HepG2 (cell line): ENCODE measurements at regions not wholly inside any gene's neighbourhood (a gene's known extent, or its start where the extent isn't known, plus 50 kb on each side); places are given as distances from the start of the nearest gene placed in this dataset.

Experiments
- ATAC-seq: fragments of 200-7000 bp; cut with Tn5 transposase; 3 replicates; pipeline ENCODE4 v1.9.1; 2020; ENCODE audit warnings: mild to moderate bottlenecking, moderate library complexity
- BruUV-seq: library from RNA; stranded (reverse); fragments of 400-500 nt; replicated peaks from 2 replicates; lab custom pipeline; 2021; lab: Mats Ljungman, UMichigan
- CTCF ChIA-PET: fragments of 300-600 bp; formaldehyde crosslinking; extraction: SDS; loops from one replicate; lab custom pipeline; 2021; ENCODE audit warnings: low total read pairs, inconsistent platforms, low intra/inter-chr PET ratio; lab: Yijun Ruan, JAX
- POLR2A ChIA-PET: fragments of 350-600 bp; sonication (Branson Sonifier 250); formaldehyde crosslinking; loops from one replicate; lab custom pipeline; 2020; ENCODE audit warnings: antibody characterized with exemption, inconsistent platforms; lab: Yijun Ruan, JAX
- DNase-seq: peaks from one replicate; pipeline ENCODE4 v3.0.0-alpha.2; 2015; ENCODE audit warnings: low spot score
- FAIRE-seq: peaks from 3 replicates; lab custom pipeline; 2011; peaks lifted over from hg19 to GRCh38; lab: Jason Lieb, UNC
- H2AFZ ChIP-seq: one replicate; pipeline ENCODE4 v1.6.1; 2011; ENCODE audit warnings: low read length, inconsistent platforms
- H3K27ac ChIP-seq: fragments of 300-600 bp; 3 replicates; pipeline ENCODE4 v1.8.0; 2011; ENCODE audit warnings: mixed run types, mild to moderate bottlenecking, mixed read lengths, low read length, inconsistent platforms; ENCODE audit not compliant: insufficient read depth; ENCODE audit errors: extremely low read length
- H3K27me3 ChIP-seq, 2 experiments: fragments of 200-600 bp in 1 of 2; 2 replicates in 1 of 2; 3 replicates in 1 of 2; pipeline versions ENCODE4 v1.6.0 to v1.8.0; 2011; ENCODE audit warnings: low read length in 2 of 2, mild to moderate bottlenecking in 2 of 2, moderate library complexity in 2 of 2, inconsistent platforms in 1 of 2; ENCODE audit not compliant: insufficient read depth in 2 of 2, control insufficient read depth in 1 of 2
- H3K36me3 ChIP-seq, 2 experiments: fragments of 200-600 bp in 1 of 2; replicated peaks in 1 of 2; 2 replicates in 1 of 2; 3 replicates in 1 of 2; pipeline versions ENCODE4 v1.5.1 to v1.8.0; 2011; ENCODE audit warnings: low read length in 2 of 2, inconsistent platforms in 1 of 2; ENCODE audit not compliant: insufficient read depth in 2 of 2, control insufficient read depth in 1 of 2
- H3K4me1 ChIP-seq: 2 replicates; pipeline ENCODE4 v1.5.1; 2012; ENCODE audit warnings: low read length, inconsistent platforms; ENCODE audit not compliant: insufficient read depth
- H3K4me2 ChIP-seq: 2 replicates; pipeline ENCODE4 v1.6.0; 2011; ENCODE audit warnings: low read depth, low read length, inconsistent platforms
- H3K4me3 ChIP-seq, 3 experiments: fragments of 200-600 bp in 1 of 3; sonication (generic), shearing (Covaris generic) in 1 of 3; replicated peaks in 1 of 3; 2 replicates each; pipeline ENCODE4 v1.5.1; 2011 to 2016; ENCODE audit warnings: low read length in 3 of 3, inconsistent platforms in 2 of 3, low read depth in 2 of 3, mild to moderate bottlenecking in 2 of 3, control low read depth in 1 of 3, mixed read lengths in 1 of 3; ENCODE audit not compliant: insufficient read depth in 1 of 3
- H3K79me2 ChIP-seq: one replicate; pipeline ENCODE4 v1.6.1; 2011; ENCODE audit warnings: low read length, inconsistent platforms; ENCODE audit not compliant: insufficient read depth
- H3K9ac ChIP-seq: 2 replicates; pipeline ENCODE4 v1.6.0; 2011; ENCODE audit warnings: mild to moderate bottlenecking, low read depth, low read length, inconsistent platforms; ENCODE audit not compliant: insufficient read depth
- H3K9me3 ChIP-seq: 2 replicates; pipeline ENCODE4 v1.5.1; 2012; ENCODE audit warnings: mild to moderate bottlenecking, low read length
- H4K20me1 ChIP-seq: 2 replicates; pipeline ENCODE4 v1.6.0; 2011; ENCODE audit warnings: inconsistent platforms, mild to moderate bottlenecking, low read length, moderate library complexity; ENCODE audit not compliant: insufficient read depth
- DNMT3B ChIP-seq: conservative IDR thresholded peaks from 2 replicates; pipeline ENCODE4 v1.6.1; 2016; ENCODE audit warnings: missing biosample characterization, control low read depth
- FOXK1 ChIP-seq: sonication (generic); formaldehyde crosslinking; IDR thresholded peaks from 2 replicates; pipeline ENCODE4 v1.4.0; 2020; ENCODE audit warnings: low read depth, missing genetic modification reagents, borderline replicate concordance
- GTF3A ChIP-seq: sonication (generic); formaldehyde crosslinking; conservative IDR thresholded peaks from 2 replicates; pipeline ENCODE4 v1.4.0; 2020; ENCODE audit warnings: mild to moderate bottlenecking, missing genetic modification reagents
- KDM3A ChIP-seq: IDR thresholded peaks from 2 replicates; pipeline ENCODE4 v1.6.1; 2018; ENCODE audit warnings: low read depth, missing compliant biosample characterization
- KDM5A ChIP-seq: fragments of 200-600 bp; sonication (generic); IDR thresholded peaks from 2 replicates; pipeline ENCODE4 v1.7.0; 2018; ENCODE audit warnings: antibody characterized with exemption, mild to moderate bottlenecking, low read length, borderline replicate concordance
- MEF2D ChIP-seq: sonication (generic); formaldehyde crosslinking; IDR thresholded peaks from 2 replicates; pipeline ENCODE4 v1.5.1; 2020; ENCODE audit warnings: mild to moderate bottlenecking, missing genetic modification reagents
- POLR2AphosphoS5 ChIP-seq: IDR thresholded peaks from 2 replicates; pipeline ENCODE4 v1.6.1; 2012; ENCODE audit warnings: low read depth, low read length
- REL ChIP-seq: sonication (generic); formaldehyde crosslinking; conservative IDR thresholded peaks from 2 replicates; pipeline ENCODE4 v1.8.0; 2022; ENCODE audit warnings: mild to moderate bottlenecking, missing genetic modification reagents, moderate library complexity
- RFX5 ChIP-seq: IDR thresholded peaks from 2 replicates; pipeline ENCODE4 v1.6.1; 2011; ENCODE audit warnings: low read depth, low read length, improper control_type of control experiment
- SIX4 ChIP-seq: sonication (generic); formaldehyde crosslinking; IDR thresholded peaks from 2 replicates; pipeline ENCODE4 v1.4.0; 2020; ENCODE audit warnings: missing genetic modification reagents
- ZFAT ChIP-seq: sonication (generic); formaldehyde crosslinking; conservative IDR thresholded peaks from 2 replicates; pipeline ENCODE4 v1.8.1; 2023; ENCODE audit warnings: missing genetic modification reagents, inconsistent platforms
- ZNF510 ChIP-seq: sonication (generic); formaldehyde crosslinking; IDR thresholded peaks from 2 replicates; pipeline ENCODE4 v1.4.0; 2020; ENCODE audit warnings: low read depth, mild to moderate bottlenecking, missing genetic modification reagents
- ZSCAN31 ChIP-seq: sonication (generic); formaldehyde crosslinking; IDR thresholded peaks from 2 replicates; pipeline ENCODE4 v1.5.0; 2020; ENCODE audit warnings: low read depth, mild to moderate bottlenecking, missing genetic modification reagents
- WGBS: methylation state at CpG from one replicate; pipeline ENCODE4 v1.1.6; 2017; ENCODE audit warnings: low lambda C conversion rate; 5-methylcytosine and 5-hydroxymethylcytosine counted together
- in situ Hi-C: cut with HindIII; loops from 2 replicates; pipeline ENCODE4 v1.10.0; 2017; ENCODE audit warnings: low pct_unique_long_range_greater_than_20kb; ENCODE audit not compliant: extremely low pct_ligation_motif_present
- intact Hi-C: fragments of 100-400 bp; cut with micrococcal nuclease; formaldehyde crosslinking; loops from one replicate; pipeline ENCODE4 v1.10.0; 2022; ENCODE audit not compliant: unreplicated experiment
- TF ChIP-seq, protein P1 (sequence below): sonication (generic); formaldehyde crosslinking; IDR thresholded peaks from 2 replicates; pipeline ENCODE4 v1.4.0; 2020; ENCODE audit warnings: mild to moderate bottlenecking, missing genetic modification reagents
- TF ChIP-seq, protein P2 (sequence below): IDR thresholded peaks from 2 replicates; pipeline ENCODE4 v1.6.1; 2018; ENCODE audit warnings: missing genetic modification reagents, mild to moderate bottlenecking, missing compliant biosample characterization
- TF ChIP-seq, protein P3 (sequence below): sonication (generic); formaldehyde crosslinking; IDR thresholded peaks from 2 replicates; pipeline ENCODE4 v1.4.0; 2020; ENCODE audit warnings: missing genetic modification reagents

DNA sequence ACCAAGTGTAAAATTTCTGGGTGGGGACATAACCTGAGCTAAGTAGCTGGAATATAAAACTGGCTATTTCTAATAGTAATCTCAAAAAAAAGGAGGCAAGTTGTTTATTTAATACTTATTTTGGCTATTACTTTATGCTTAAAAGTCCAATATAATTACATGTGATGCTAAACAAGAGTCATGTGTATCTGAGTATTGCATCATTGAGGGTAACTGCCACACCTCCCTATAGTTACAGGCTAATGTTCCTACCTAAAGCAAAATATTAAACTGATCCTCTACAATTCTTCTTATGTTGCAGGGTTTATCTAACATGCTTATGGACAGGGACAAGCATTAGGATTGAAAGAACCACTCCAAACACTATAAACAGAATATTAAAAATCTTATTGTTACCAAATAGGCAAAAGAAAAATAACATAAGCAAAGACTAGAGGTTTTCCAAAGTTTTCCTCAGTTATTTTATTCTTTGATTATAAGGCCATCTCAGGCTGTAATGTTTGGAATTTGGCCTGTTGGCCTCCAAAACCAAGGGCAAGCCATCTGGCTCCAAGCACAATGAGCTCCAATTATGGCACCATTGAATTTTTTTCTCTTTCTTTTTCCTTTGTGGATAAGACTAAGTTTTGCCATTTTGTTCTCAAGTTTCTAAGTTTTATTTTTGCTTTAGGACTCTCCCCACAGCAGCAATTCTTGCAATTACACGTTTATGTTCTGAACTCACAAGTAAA is 75.8 kb upstream of the ABI3BP start:
- no TSS peak for BruUV-seq
- FAIRE-seq: no peak
- POLR2A ChIA-PET: no interaction called here

DNA sequence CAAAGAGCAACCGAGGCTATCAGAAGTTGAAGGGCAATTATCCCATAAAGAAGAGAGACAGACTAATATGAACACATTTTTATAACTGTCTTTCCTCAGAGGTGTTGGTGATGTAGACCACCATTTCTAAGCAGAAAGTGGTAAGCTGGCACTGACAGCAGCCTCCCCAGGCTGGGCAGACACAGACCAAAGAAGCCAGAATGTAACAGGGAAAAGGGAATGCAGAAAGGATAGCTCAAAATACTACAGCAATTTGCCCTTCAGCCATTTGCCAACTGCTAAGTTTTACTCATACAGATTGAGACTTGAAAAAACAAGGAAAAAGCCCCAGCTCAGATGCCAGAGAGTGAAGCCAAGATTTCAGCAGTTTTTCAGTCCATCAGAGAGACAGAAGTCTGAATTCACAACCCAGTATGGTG is 73.5 kb upstream of the ABI3BP start:
- POLR2A ChIA-PET: no interaction called here
- CTCF ChIA-PET: no interaction called here
- no peaks in the 10 kb centered on the region for H3K9me3 ChIP-seq
- no peak overlapping the region for H3K4me2 ChIP-seq
- in situ Hi-C loops: loop anchor here (25.0 kb wide), 1 partner anchor 571 kb away; no protein-coding TSS in a partner anchor
- H3K4me1 ChIP-seq: no peaks in the 10 kb centered on the region
- FAIRE-seq (no peak), ATAC-seq (no peak), DNase-seq (no peak)
- BruUV-seq: no TSS peak
- H3K36me3 ChIP-seq: no peaks in the 10 kb centered on the region
- H2AFZ ChIP-seq: no peak overlapping the region
- H4K20me1 ChIP-seq: no peaks in the 10 kb centered on the region
- H3K27ac ChIP-seq: no peak overlapping the region
- WGBS: 0% methylated on average over 1 of the region's 1 CpG
- no peak overlapping the region for H3K4me3 ChIP-seq
- no peak overlapping the region for H3K9ac ChIP-seq
- intact Hi-C loops: no loop called here
- H3K79me2 ChIP-seq: no peaks in the 10 kb centered on the region
- H3K27me3 ChIP-seq: no peaks in the 10 kb centered on the region; a peak in 1 of 5 replicates
- TF ChIP-seq GTF3A (CRISPR knock-in tag): no peak
- no peak for TF ChIP-seq DNMT3B
- no peak for TF ChIP-seq KDM3A
- TF ChIP-seq POLR2AphosphoS5: no peak
- TF ChIP-seq SIX4 (CRISPR knock-in tag): no peak
- TF ChIP-seq ZNF510 (CRISPR knock-in tag): no peak
- TF ChIP-seq MEF2D: no peak
- TF ChIP-seq, protein P1, sequence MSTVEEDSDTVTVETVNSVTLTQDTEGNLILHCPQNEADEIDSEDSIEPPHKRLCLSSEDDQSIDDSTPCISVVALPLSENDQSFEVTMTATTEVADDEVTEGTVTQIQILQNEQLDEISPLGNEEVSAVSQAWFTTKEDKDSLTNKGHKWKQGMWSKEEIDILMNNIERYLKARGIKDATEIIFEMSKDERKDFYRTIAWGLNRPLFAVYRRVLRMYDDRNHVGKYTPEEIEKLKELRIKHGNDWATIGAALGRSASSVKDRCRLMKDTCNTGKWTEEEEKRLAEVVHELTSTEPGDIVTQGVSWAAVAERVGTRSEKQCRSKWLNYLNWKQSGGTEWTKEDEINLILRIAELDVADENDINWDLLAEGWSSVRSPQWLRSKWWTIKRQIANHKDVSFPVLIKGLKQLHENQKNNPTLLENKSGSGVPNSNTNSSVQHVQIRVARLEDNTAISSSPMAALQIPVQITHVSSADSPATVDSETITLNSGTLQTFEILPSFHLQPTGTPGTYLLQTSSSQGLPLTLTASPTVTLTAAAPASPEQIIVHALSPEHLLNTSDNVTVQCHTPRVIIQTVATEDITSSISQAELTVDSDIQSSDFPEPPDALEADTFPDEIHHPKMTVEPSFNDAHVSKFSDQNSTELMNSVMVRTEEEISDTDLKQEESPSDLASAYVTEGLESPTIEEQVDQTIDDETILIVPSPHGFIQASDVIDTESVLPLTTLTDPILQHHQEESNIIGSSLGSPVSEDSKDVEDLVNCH (CRISPR knock-in tag): no peak
- TF ChIP-seq, protein P2, sequence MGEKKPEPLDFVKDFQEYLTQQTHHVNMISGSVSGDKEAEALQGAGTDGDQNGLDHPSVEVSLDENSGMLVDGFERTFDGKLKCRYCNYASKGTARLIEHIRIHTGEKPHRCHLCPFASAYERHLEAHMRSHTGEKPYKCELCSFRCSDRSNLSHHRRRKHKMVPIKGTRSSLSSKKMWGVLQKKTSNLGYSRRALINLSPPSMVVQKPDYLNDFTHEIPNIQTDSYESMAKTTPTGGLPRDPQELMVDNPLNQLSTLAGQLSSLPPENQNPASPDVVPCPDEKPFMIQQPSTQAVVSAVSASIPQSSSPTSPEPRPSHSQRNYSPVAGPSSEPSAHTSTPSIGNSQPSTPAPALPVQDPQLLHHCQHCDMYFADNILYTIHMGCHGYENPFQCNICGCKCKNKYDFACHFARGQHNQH (CRISPR knock-in tag): no peak
- TF ChIP-seq REL (CRISPR knock-in tag): no peak
- TF ChIP-seq ZSCAN31 (CRISPR knock-in tag): no peak

More for the DNA sequence above, 75.8 kb upstream of the ABI3BP start:
- H3K9me3 ChIP-seq: no peaks in the 10 kb centered on the region
- no peak overlapping the region for H3K9ac ChIP-seq
- no peak overlapping the region for H3K27ac ChIP-seq
- TF ChIP-seq FOXK1 (CRISPR knock-in tag): no peak
- TF ChIP-seq KDM5A: no peak
- TF ChIP-seq, protein P3, sequence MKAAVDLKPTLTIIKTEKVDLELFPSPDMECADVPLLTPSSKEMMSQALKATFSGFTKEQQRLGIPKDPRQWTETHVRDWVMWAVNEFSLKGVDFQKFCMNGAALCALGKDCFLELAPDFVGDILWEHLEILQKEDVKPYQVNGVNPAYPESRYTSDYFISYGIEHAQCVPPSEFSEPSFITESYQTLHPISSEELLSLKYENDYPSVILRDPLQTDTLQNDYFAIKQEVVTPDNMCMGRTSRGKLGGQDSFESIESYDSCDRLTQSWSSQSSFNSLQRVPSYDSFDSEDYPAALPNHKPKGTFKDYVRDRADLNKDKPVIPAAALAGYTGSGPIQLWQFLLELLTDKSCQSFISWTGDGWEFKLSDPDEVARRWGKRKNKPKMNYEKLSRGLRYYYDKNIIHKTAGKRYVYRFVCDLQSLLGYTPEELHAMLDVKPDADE: no peak
- TF ChIP-seq ZFAT (CRISPR knock-in tag): no peak
- TF ChIP-seq RFX5: no peak
- TF ChIP-seq, all 625 proteins: peak for 0
- Histone ChIP-seq H3K27me3 (no peaks in the 10 kb centered on the region; a peak in 1 of 5 replicates), H3K4me3 (no peak overlapping the region), H3K4me1 (no peaks in the 10 kb centered on the region), H3K79me2 (no peaks in the 10 kb centered on the region), H2AFZ (no peak overlapping the region), H3K36me3 (no peaks in the 10 kb centered on the region), H3K4me2 (no peak overlapping the region), H4K20me1 (no peaks in the 10 kb centered on the region)
- no peak for ATAC-seq
- CTCF ChIA-PET: no interaction called here
- in situ Hi-C loops: loop anchor here (25.0 kb wide), 1 partner anchor 568 kb away; no protein-coding TSS in a partner anchor
- 0% methylated on average over 1 of the region's 1 CpG for WGBS
- intact Hi-C loops: no loop called here
- no peak for DNase-seq
